Heart left ventricle (tissue), 16 donors: ENCODE measurements at regions not wholly inside any gene's neighbourhood (a gene's known extent, or its start where the extent isn't known, plus 50 kb on each side); places are given as distances from the start of the nearest gene placed in this dataset.

Source experiments
- ATAC-seq, 4 donors: fragments of 200-7000 bp; cut with Tn5 transposase; one replicate each; pipeline ENCODE4 v1.9.1; 2020 to 2022; ENCODE audit warnings: moderate library complexity in 4 of 4, mild to moderate bottlenecking in 3 of 4, moderate number of reproducible peaks in 1 of 4
- DNase-seq, 5 donors: peaks; one replicate each; pipeline ENCODE4 v3.0.0-alpha.2; 2020
- H3K27ac ChIP-seq, 12 donors: fragments of 200-600 bp; sonication (generic) in 4 of 12; one replicate each; pipeline versions ENCODE4 v1.5.0 to v1.8.0; 2016 to 2022; ENCODE audit warnings: mild to moderate bottlenecking in 2 of 12
- H3K27me3 ChIP-seq, 9 donors: fragments of 200-600 bp; sonication (generic) in 2 of 9; one replicate each; pipeline versions ENCODE4 v1.5.1 to v1.8.0; 2016 to 2022; ENCODE audit warnings: mild to moderate bottlenecking in 3 of 9
- H3K36me3 ChIP-seq, 9 donors: fragments of 200-600 bp; sonication (generic) in 2 of 9; one replicate each; pipeline versions ENCODE4 v1.5.0 to v1.8.0; 2018 to 2022; ENCODE audit warnings: mild to moderate bottlenecking in 2 of 9
- H3K4me1 ChIP-seq, 12 donors: fragments of 200-600 bp; sonication (generic) in 4 of 12; one replicate each; pipeline versions ENCODE4 v1.5.0 to v1.8.0; 2016 to 2022; ENCODE audit warnings: mild to moderate bottlenecking in 3 of 12
- H3K4me3 ChIP-seq, 12 donors: fragments of 200-600 bp; sonication (generic) in 4 of 12; one replicate each; pipeline versions ENCODE4 v1.5.0 to v1.8.0; 2017 to 2022; ENCODE audit warnings: mild to moderate bottlenecking in 9 of 12, moderate library complexity in 4 of 12
- H3K9me3 ChIP-seq, 12 donors: fragments of 200-600 bp; sonication (generic) in 4 of 12; one replicate each; pipeline versions ENCODE4 v1.5.0 to v1.8.0; 2016 to 2022; ENCODE audit warnings: mild to moderate bottlenecking in 1 of 12
- POLR2A ChIP-seq, 2 donors: fragments of 450-650 bp; IDR thresholded peaks; one replicate each; pipeline ENCODE4 v1.6.1; 2017; ENCODE audit warnings: antibody characterized with exemption in 2 of 2, mild to moderate bottlenecking in 2 of 2, moderate library complexity in 2 of 2
- WGBS, 4 donors: extraction: QIAGEN DNeasy Blood & Tissue Kit in 2 of 4; methylation state at CpG; one replicate each; pipeline versions ENCODE4 v1.1.5 to v1.1.7; 2013 to 2018; 5-methylcytosine and 5-hydroxymethylcytosine counted together
- intact Hi-C, 10 donors: fragments of 100-400 bp; cut with DNase I; formaldehyde crosslinking; loops; one replicate each; pipeline versions ENCODE4 v1.11.1 to v1.14.2; 2022
- TF ChIP-seq, protein P1 (sequence below), 12 donors: fragments of 200-600 bp; sonication (generic) in 4 of 12; IDR thresholded peaks; one replicate each; pipeline versions ENCODE4 v1.5.0 to v1.8.0; 2018 to 2022; ENCODE audit warnings: antibody characterized with exemption in 12 of 12, mild to moderate bottlenecking in 5 of 12
- donor health status: ischemic (EF 13 %, LVEDD 7.1; RV severe dilation, severe dysfunction).
- donor health status: healthy with polysubstance abuse.
- donor health status: DM: no; HTN: yes; CAD: no.
- donor health status: DM: no; HTN: no; CAD: no.
- donor health status: ischemic (EF 25% LVEDD 6.9; RV normal size, moderate dysfunction).
- donor health status: ischemic (EF 25% LVEDD 5.7; RV mildly dilated, moderate dysfunction).
- donor health status: healthy.
- donor health status: DM: yes; HTN: yes; CAD: no.
- donor health status: ischemic (EF 35%, LVEDD 5.7; RV mildly dilated, moderate dysfunction).
- donor health status: nonischemic (EF 11% LVEDD 7.7; RV severe dilation, severe dysfunction).
- donor health status: DM: yes; HTN: yes; CAD: no.
- donor health status: PGD.
- donor health status: ischemic (EF 29% LVEDD 5.4; RV normal size, mild dysfunction).
- donor health status: nonischemic (EF 23%, LVEDD 6.1; RV moderate dilation, normal function).

DNA sequence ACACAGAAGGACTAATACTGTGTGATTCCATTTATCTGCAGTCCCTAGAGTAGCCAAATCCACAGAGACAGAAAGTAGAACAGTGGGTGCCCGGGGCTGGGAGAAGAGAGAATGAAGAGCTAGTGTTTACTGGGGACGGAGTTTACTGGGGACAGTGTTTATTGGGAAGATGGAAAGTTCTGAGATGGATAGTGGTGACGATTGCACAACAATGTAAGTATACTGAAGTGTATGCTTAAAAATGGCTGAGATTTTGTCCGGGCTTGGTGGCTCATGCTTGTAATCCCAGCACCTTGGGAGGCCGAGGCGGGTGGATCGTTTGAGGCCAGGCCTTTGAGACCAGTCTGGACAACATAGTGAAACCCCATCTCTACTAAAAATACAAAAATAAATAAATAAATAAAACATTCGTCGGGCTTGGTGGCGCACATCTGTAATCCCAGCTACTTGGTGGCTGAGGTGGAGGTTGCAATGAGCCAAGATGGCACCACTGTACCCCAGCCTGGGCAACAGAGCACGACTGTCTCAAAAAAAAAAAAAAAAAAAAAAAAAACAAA is 132.4 kb downstream of the CTTN start:
- Histone ChIP-seq H3K27ac (no peak overlapping the region), H3K27me3 (no peaks in the 10 kb centered on the region), H3K36me3 (no peaks in the 10 kb centered on the region), H3K4me3 (no peak overlapping the region), H3K9me3 (no peaks in the 10 kb centered on the region), H3K4me1 (no peaks in the 10 kb centered on the region)
- ATAC-seq (no peak), DNase-seq (no peak)
- TF ChIP-seq, protein P1, sequence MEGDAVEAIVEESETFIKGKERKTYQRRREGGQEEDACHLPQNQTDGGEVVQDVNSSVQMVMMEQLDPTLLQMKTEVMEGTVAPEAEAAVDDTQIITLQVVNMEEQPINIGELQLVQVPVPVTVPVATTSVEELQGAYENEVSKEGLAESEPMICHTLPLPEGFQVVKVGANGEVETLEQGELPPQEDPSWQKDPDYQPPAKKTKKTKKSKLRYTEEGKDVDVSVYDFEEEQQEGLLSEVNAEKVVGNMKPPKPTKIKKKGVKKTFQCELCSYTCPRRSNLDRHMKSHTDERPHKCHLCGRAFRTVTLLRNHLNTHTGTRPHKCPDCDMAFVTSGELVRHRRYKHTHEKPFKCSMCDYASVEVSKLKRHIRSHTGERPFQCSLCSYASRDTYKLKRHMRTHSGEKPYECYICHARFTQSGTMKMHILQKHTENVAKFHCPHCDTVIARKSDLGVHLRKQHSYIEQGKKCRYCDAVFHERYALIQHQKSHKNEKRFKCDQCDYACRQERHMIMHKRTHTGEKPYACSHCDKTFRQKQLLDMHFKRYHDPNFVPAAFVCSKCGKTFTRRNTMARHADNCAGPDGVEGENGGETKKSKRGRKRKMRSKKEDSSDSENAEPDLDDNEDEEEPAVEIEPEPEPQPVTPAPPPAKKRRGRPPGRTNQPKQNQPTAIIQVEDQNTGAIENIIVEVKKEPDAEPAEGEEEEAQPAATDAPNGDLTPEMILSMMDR (IDR thresholded peaks at IDR 0.05) = no peak
- TF ChIP-seq POLR2A (IDR thresholded peaks at IDR 0.05) = no peak
- WGBS, 4 donors = 91 to 97% (median 95%) methylated on average over 11 of the region's 11 CpGs
- intact Hi-C loops = no loop called here

DNA sequence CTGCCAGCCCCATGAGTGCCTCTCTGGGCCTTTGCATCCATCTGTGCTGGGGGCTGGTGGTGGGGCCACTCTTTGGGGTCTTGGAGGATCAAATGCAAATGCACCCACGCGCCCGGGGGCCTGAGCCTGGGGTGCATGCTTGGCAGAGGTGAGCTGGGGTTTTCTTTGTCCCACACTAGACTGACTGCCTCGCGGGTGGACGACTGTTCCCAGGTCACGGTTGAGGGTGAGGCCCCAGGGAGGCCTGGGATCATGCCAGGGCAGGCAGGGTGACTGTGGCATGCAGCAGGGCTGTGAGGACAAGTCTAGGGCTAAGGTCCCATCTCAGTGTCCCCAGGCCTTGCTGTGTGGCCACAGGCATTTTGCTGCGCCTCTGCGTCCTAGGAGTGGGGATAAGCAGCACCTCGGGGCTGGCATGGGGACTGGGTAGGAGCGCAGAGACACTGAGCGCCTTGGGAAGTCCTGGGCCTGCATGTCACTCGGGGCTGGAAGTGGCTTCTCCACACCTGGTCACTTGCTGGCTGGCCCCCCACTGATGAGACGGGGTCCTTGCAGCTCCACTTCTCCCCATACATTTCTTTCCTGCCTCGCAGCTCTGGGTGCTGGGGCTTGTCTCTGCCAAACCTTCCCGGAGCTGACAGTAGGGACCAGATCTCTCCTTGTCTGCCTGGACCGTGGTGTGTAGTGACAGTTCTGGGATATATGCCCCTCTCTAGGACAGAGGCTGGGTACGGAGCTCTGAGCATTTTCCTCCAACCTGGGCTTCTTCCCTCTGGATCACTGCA is 133.1 kb downstream of the CTTN start:
- Histone ChIP-seq H3K27ac (no peak overlapping the region), H3K9me3 (no peaks in the 10 kb centered on the region), H3K27me3 (no peaks in the 10 kb centered on the region), H3K4me1 (no peaks in the 10 kb centered on the region), H3K4me3 (no peak overlapping the region), H3K36me3 (no peaks in the 10 kb centered on the region)
- WGBS, 4 donors = 81 to 85% (median 83%) methylated on average over 14 to 18 of the region's 18 CpGs
- peak in 2 of 5 donors; percentile 4 to 51 for DNase-seq
- ATAC-seq = no peak
- TF ChIP-seq POLR2A (IDR thresholded peaks at IDR 0.05) = no peak
- TF ChIP-seq, protein P1 (IDR thresholded peaks at IDR 0.05) = no peak
- intact Hi-C loops = no loop called here

DNA sequence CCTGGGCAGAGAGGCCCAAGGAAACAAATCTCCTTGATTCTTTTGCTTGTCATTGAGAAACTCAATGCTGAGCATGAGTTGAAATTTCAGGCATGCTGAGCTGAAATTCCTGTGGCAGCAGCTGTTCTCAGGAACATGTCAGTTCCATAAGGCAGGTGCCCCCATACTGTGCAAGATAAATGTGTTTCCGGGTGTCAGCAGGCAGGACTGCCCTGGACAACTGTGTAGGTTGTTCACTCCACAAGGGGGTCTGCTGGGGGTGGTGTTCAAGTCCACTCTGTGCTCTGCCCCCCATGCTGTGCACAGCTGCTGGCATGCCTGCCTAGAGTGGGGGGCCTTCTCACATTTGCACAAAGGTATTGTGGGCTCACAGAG is 133.7 kb downstream of the CTTN start:
- intact Hi-C loops = no loop called here
- ATAC-seq (no peak), DNase-seq (peak in 1 of 5 donors; percentile 7)
- TF ChIP-seq POLR2A (IDR thresholded peaks at IDR 0.05) = no peak
- TF ChIP-seq, protein P1 (IDR thresholded peaks at IDR 0.05) = no peak
- H3K4me1 ChIP-seq = no peaks in the 10 kb centered on the region
- no peaks in the 10 kb centered on the region for H3K36me3 ChIP-seq
- H3K9me3 ChIP-seq = no peaks in the 10 kb centered on the region
- no peak overlapping the region for H3K4me3 ChIP-seq
- H3K27me3 ChIP-seq = no peaks in the 10 kb centered on the region
- WGBS, 4 donors = 38 to 62% (median 62%) methylated on average over 1 of the region's 1 CpG; no CpG with 5 or more reads in 1 of the 4 donors
- H3K27ac ChIP-seq = no peak overlapping the region

DNA sequence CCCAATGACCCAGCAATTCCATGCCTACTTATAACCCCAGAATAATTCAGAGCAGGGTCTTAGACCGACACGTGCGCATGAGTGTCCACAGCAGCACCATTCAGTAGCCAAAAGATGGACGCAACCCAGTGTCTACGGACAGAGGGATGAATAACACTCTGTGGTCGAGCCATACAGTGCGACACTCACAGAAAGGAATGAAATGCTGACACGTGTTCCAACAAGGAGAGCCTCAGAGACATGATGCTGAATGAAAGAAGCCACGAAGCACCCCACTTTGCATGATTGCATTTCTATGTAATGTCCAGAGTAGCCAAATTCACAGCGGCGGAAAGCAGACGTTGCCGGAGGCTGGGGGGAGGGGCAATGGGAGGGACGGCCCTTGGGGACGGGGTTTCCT is 134.4 kb downstream of the CTTN start:
- H3K4me1 ChIP-seq = no peaks in the 10 kb centered on the region
- DNase-seq = peak in 2 of 5 donors; percentile 6 to 19
- H3K36me3 ChIP-seq = no peaks in the 10 kb centered on the region
- ATAC-seq = no peak
- H3K9me3 ChIP-seq = no peaks in the 10 kb centered on the region
- no peak overlapping the region for H3K4me3 ChIP-seq
- no peaks in the 10 kb centered on the region for H3K27me3 ChIP-seq
- 70 to 78% (median 74%) methylated on average over 15 of the region's 15 CpGs for WGBS, 4 donors
- intact Hi-C loops = no loop called here
- TF ChIP-seq POLR2A (IDR thresholded peaks at IDR 0.05) = no peak
- TF ChIP-seq, protein P1 (IDR thresholded peaks at IDR 0.05) = no peak
- no peak overlapping the region for H3K27ac ChIP-seq
